GM19193 (cell line): ENCODE measurements at regions not wholly inside any gene's neighbourhood (a gene's known extent, or its start where the extent isn't known, plus 50 kb on each side); places are given as distances from the start of the nearest gene placed in this dataset.

Source experiments
- POLR2A ChIP-seq: IDR thresholded peaks from 4 replicates; pipeline ENCODE4 v1.6.1; 2011; ENCODE audit not compliant: insufficient read depth, insufficient read length; ENCODE audit errors: extremely low read depth

DNA sequence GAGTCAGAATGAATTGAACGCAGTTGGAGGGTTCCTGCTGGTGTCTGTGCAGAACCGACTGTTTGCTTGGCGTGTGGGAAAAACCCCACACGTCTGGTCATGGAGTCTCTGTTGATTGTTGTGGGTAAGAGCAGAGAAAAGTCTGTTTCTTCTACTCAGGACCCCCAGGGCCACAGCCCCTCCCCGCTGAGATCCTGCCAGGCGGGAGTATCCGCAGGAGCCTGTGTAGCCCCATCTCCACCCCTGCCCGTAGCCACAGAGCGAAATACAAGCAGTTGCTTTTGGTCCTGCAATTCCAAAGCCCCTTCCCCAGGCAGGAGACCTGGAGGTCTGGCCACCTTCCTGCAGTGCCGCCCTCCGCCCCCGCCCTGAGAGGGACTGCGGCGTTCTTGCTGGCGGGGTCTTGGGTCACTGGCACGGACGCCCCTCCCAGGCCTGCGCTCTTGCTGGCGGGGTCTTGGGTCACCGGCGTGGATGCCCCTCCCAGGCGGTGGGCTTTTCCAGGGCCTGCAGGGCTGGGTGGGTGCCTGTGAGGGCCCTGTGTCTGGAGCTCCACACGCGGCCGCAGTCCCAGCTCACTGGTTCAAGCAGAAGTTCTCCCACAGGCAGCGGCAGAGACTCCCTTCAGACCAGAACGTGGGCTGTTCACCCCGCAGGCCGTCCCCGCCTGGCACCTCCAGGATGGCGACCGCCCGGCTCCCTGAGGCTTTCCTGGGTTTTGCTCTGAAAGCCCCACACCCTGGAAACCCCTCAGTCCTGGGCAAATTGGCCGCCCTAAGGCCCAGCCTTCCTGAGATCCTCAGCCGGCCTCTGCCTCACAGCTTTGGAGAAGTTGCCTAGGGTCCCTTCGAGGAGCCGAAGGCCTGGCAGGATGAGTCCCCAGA lies 76.0 kb upstream of the CTDP1 start:
- TF ChIP-seq POLR2A = no peak

DNA sequence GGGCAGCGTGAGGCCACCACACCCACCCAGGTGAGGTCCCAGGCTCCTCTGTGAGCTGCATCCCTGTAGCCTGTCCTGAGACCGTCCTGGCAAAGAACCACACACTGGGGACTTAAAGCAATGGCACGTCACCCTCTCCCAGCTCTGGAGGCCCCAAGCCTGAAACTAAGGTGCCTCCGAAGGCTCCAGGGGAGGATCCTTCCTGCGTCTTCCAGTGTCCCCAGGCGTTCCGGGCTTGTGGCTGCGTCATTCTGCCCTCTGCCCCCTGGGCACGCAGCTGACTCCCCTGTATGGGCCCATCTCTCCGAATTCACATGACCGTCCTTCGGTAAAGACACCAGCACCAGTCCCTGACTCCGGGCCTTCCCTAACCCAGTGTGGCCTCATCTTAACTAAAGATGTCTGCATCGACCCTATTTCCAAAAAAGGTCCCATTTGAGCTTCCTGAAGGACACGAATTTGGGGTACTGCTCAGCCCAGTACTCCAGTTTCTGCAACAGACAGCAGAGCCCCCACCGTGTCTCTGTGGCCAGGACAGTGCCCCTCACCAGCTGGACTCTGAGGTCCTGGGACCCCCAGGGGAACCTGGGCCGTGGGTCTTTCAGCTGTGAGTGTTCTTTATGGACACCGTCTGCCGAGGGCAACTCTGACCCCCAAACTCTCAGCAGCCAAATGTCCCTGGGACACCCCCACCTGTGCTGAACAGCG lies 75.2 kb upstream of the CTDP1 start:
- no peak for TF ChIP-seq POLR2A

DNA sequence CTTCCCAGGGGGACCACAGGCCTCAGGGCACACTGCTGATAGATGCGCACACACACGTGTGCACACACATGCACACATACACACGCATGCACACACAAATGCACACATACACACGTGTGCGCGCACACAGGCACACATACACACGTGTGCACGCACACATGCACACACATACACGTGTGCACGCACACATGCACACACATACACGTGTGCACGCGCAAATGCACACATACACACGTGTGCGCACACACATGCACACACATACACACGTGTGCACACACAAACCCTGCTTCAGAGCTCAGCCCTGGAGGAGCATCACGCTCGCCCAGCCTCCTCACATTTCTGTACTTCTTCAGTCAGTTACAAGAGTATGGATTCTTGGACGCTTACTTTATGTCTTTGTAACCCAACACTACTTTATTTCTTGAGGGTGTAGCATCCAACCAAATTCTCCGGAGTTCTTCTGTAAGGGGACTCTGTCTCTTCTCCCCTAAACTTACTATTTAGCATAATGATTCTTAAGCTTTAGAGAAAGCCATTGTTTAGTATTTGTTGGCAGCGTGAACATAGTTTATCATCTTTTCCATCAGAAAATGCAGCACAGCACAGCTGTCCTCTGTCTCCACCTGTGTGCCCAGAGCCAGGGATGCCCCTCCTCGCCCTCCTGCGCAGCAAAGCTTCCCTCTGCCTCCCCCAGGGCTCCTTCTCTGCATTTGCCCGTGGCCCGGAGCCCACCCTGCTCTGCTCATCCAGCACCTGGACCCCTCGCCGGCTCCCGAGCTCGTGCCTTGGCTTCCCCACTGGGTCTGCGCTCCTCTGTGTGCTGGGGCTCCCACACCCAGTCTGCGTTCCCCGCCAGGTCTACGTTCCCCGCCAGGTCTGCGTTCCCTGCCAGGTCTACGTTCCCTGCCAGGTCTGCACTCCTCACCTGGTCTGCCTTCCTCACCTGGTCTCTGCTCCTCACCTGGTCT lies 74.4 kb upstream of the CTDP1 start:
- TF ChIP-seq POLR2A = no peak

DNA sequence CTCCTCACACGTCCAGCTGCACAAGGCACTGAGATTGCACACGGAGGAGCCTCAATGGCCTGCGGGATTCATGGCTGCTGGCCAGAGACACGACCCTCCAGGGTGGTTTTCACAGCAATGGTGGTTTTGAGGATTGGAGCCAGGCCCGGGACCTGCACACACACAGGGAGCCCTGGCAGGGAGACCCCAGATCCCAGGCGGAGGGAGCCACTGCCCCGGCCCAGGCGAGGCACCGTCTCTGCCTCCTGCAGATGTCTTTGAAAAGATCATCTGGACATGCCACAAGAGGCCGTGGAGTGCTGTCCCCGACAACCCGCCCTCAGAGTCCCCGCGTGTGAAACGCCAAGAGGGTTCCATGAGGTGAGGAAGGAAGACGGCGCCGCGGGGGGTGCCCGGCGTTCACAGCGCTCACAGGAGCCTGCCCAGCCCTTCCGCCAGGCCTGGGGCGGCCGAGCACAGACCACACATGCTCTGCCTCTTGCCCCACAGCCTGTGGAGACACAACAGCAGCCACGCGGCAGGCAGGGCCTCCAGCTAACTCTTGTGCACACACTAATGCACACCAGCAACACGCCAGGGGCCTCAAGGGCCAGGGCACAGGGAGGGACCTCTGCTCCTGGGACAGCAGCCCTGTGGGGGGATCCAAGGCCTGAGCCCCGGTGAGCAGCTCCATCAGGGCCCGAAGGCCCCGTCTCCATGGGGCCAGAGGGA lies 72.8 kb upstream of the CTDP1 start:
- TF ChIP-seq POLR2A = no peak

DNA sequence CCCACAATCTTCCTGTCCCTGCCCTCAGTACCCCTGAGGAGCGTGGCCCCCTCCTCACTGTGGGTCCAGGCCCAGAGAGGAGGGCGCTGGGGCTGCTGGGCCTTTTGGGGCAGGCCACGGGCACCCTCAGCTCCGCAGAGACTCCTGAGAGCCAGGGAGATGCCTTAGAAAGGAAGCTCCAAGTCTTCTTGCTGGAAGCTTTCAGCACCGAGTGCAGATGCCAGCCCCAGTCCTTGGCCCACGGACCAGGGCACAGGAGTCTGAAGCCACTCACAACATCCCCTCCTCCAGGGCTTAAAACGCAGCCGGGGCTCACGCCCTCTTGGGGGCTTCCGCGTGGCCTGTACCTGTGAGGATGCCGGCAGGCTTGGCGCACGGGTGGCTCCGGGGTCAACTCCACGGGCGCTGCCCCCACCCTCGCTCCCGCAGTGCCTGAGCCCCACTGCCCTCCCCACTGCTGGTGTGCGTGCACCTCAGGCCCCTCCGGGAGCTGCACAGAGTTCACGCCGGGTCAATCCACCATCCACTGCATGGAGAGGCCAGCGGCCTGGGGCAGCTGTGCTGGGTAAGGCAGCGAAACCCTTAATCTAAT lies 72.1 kb upstream of the CTDP1 start:
- TF ChIP-seq POLR2A = no peak

DNA sequence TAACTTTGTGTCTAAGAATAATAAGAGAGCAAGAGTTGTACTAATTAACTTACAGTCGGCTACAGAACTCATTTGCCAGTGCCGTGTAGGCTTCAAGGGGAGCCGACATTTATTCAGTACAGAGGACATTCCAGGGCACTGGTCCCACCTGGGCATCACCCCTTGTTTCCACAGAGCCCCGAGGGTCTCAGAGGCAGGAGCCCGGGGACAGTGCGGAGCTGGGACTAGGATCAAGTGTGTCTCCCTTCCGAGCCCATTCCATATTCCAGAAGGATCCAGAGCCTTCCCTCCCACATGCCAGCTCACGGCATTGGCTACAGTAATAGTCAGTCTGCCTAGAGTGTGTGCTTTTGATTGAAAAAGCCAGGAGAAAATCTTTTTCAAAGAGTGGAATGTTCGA lies 71.5 kb upstream of the CTDP1 start:
- TF ChIP-seq POLR2A = no peak

DNA sequence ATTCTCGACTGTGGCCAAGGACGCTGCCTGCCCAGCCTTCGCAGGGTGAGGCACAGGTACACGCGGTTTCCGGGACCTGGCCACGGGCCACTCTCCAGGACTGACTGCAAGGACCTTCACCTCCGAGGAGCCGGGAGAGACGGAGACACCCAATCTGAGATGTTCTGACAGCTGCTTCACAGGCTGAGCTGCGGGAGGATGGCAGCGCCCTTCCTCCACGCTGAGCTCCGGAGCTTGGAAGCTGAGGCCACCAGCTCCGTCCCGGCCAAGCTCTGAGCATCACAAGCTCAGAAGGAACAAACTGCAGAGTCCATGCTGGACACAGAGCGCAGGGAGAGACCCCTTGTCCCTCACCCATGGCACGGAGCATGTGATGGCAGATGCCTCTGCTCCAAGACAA lies 71.1 kb upstream of the CTDP1 start:
- no peak for TF ChIP-seq POLR2A

DNA sequence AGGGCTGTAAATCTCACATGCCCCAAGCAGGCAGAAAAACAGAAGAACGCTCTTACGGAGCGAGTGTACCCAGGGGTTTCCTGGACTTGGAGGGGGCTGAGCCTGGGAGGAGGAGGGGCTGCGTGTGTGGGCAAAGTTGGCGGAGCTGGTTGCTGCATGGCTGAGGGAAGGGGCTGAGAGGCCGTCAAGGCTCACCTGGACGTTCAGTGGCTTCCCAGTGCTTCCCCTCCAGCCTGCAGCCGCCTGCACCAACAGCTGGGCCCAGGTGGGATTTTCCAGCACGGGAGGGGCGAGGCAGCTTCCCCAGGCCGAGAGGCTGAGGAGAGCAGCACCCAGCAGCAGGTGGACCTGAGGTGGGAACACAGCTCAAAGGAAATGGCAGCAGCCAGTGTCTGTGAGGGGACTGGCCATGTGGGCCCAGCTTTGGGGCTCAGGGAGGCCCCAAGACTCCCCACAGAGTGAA lies 70.6 kb upstream of the CTDP1 start:
- no peak for TF ChIP-seq POLR2A

DNA sequence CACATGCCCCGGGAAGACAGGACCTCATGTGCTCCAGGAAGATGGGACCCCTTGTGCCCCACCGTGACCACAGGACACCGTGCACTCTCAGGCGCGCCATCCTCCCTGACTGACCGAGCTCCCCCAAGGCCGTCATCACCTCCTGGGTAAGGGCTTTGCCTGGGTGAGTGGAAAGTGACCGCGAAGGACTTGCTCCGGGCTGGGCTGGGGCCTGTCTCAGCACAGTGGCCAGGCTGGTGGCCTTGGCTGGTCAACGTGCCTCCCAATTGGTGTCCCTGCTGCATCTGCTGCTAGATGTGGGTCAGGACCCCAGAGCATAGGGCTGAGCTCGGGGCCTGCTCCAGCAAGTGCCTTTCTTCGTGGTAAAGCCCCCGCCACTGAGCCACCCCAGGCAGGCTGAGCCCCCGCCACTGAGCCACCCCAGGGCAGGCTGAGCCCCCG lies 69.7 kb upstream of the CTDP1 start:
- TF ChIP-seq POLR2A = no peak

DNA sequence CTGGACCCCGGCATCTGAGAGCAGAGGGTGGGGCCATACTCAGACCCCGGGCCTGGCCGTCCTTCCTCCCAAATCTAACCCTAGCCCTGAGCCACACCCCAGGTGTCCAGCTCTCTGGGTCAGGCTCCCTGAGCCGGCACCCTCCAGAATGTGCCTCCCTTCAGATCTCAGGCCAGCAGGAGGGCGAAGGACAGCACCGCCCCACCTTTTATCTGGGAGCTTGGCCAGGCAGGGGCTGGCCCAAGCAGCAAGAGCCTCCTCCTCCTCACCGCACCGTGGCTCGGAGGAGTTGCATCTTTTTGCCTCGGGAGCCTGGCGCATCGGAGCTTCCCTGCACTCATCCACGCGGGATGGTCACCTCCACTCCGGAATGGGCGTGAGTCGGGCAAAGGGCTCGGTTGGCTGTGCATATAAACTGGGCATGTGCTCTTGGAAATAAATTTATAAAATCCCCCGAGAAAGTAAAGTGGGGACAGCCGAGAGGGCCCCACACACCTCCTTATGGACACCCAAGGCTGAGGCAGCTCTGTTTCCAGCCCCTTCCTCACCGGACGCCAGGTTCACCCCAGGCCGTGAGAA lies 69.1 kb upstream of the CTDP1 start:
- no peak for TF ChIP-seq POLR2A

DNA sequence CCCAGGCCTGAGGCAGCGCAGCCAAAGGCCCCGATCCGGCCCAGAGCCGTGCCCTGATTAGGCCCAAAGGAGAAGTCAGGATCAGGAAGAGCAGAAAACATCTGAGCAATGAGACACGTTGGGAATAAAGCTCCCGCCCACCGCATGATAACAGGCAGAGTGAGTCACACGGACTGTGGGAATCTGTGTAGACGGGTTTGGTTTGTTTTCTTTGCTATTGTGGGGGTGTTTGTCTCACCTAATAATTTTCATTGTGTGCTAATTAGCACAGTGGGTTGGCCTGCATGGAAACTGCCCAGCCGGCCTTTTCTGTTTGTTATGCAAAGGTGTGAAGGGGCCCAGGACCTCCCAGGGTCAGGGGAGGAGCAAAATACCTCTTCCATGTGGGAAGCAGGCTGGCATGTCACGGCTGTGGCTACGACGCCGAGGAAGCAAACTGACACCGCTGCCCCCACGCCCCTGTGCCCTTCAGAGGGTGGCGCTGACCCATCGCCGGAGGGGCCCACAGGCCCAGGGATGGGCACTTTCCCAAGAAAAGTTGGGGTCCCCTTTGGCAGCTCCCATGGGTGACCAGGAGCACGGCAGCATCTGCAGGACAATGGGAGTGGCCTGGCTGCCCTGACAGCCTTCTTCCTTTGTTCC lies 68.4 kb upstream of the CTDP1 start:
- no peak for TF ChIP-seq POLR2A

DNA sequence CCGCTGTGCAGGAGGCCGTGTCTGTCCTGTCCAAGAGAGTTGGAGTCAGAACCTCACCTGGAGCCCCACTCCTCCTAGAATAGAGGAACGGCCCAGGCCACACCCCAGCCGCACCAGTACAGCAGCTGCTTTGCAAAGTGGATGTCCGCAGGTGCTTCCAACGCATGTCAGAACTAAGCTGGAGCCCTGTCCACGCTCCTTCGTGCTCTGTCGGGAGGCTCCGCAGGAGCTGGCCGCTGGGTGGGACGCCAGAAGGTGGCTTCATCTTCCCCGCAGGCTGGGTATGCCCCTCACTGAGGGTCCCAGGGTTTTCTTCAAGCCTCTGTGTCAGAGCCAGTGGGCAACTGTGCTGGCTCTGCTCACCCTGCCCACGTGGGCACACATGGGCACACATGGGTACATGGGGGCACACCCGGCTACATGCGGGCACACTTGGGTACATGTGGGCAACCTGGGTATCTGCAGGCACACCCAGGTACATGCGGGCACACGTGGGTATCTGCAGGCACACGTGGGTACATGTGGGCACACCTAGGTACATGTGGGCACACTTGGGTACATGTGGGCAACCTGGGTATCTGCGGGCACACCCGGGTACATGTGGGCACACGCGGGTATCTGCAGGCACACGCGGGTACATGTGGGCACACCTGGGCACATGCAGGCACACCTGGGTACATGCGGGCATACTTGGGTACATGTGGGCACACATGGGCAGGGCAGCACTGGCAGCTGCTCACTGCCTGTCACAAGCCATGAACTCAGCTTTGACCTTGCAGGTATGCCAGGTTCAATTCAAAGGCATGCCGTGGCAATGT lies 67.1 kb upstream of the CTDP1 start:
- TF ChIP-seq POLR2A = no peak
